ENCODE measurements at regions not wholly inside any gene's neighbourhood (a gene's known extent, or its start where the extent isn't known, plus 50 kb on each side); places are given as distances from the start of the nearest gene placed in this dataset.

DNA sequence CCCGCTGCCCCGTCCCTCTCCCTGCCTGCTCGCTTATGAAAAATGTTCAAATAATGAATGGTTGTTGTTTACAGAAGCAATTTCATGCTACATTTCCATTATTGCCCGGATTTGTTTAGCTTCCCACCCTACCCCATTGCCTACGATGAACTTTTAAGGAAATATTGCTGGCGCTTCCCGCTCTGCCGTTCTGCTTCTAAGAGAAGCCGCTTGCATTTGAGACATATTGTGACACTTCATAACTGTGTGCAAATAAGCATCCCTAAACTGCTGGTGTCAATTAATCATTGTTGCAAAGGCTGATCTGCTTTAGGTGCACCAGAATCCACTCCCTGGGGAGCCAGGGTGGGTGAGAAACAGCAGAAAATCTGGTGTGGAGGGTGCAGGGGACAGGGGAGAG lies 52.3 kb upstream of the LMO1 start:
- no peak overlapping the region for H3K4me3 ChIP-seq
- H3K9me3 ChIP-seq (ENCODE audit: low read depth): no peaks in the 10 kb centered on the region
- no peak overlapping the region for H3K4me2 ChIP-seq
- H3K79me2 ChIP-seq: no peaks in the 10 kb centered on the region
- H3K9me2 ChIP-seq (replicated peaks; ENCODE audit: insufficient read depth): no peaks in the 10 kb centered on the region
- DNase-seq (ENCODE audit: low spot score): no peak
- WGBS (ENCODE audit: low lambda C conversion rate, missing lambda C conversion rate): 86% methylated on average over 8 of the region's 9 CpGs
- no peak overlapping the region for H3K27ac ChIP-seq
- TF ChIP-seq, protein P1, sequence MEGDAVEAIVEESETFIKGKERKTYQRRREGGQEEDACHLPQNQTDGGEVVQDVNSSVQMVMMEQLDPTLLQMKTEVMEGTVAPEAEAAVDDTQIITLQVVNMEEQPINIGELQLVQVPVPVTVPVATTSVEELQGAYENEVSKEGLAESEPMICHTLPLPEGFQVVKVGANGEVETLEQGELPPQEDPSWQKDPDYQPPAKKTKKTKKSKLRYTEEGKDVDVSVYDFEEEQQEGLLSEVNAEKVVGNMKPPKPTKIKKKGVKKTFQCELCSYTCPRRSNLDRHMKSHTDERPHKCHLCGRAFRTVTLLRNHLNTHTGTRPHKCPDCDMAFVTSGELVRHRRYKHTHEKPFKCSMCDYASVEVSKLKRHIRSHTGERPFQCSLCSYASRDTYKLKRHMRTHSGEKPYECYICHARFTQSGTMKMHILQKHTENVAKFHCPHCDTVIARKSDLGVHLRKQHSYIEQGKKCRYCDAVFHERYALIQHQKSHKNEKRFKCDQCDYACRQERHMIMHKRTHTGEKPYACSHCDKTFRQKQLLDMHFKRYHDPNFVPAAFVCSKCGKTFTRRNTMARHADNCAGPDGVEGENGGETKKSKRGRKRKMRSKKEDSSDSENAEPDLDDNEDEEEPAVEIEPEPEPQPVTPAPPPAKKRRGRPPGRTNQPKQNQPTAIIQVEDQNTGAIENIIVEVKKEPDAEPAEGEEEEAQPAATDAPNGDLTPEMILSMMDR (IDR thresholded peaks at IDR 0.05; ENCODE audit: poor library complexity): no peak
- no peak for TF ChIP-seq EZH2 (IDR thresholded peaks at IDR 0.05; ENCODE audit: borderline replicate concordance)
- TF ChIP-seq EZH2phosphoT487 (IDR thresholded peaks at IDR 0.05; ENCODE audit: low read depth, severe bottlenecking, unreplicated experiment): no peak
- H3K36me3 ChIP-seq (replicated peaks; ENCODE audit: insufficient read depth, low read depth): no peaks in the 10 kb centered on the region
- H4K20me1 ChIP-seq (ENCODE audit: insufficient read depth, poor library complexity, severe bottlenecking): no peaks in the 10 kb centered on the region
- peaks cover 6% of the 10 kb centered on the region for H3K27me3 ChIP-seq
- H3K4me1 ChIP-seq (ENCODE audit: insufficient read depth): no peaks in the 10 kb centered on the region
- H2AFZ ChIP-seq: no peak overlapping the region

DNA sequence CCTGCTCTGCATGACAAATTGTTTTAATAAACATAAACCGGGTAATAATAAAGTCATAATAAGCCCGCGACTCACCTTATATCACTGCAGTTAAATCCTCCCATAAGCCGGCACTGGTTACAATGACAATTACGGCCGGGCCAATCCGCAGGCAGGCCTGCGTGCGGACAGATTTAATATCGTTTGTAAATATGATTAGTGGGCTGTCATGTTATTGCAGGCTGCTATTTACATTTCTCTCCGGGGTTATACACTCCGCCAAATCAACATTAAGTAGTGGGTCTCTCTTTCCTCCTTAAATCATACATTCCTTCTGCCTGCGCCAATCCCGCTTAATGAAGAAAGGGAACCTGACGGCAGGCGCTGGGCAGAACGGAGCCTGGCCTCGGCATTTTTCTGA lies 51.8 kb upstream of the LMO1 start:
- Histone ChIP-seq H3K27me3 (peaks cover 6% of the 10 kb centered on the region), H3K27ac (no peak overlapping the region), H4K20me1 (ENCODE audit: insufficient read depth, poor library complexity, severe bottlenecking) (no peaks in the 10 kb centered on the region), H3K9me3 (ENCODE audit: low read depth) (no peaks in the 10 kb centered on the region), H3K9me2 (replicated peaks; ENCODE audit: insufficient read depth) (no peaks in the 10 kb centered on the region), H3K4me2 (no peak overlapping the region), H3K36me3 (replicated peaks; ENCODE audit: insufficient read depth, low read depth) (no peaks in the 10 kb centered on the region), H2AFZ (no peak overlapping the region), H3K4me1 (ENCODE audit: insufficient read depth) (no peaks in the 10 kb centered on the region), H3K79me2 (no peaks in the 10 kb centered on the region), H3K4me3 (no peak overlapping the region)
- 70% methylated on average over 18 of the region's 18 CpGs for WGBS (ENCODE audit: low lambda C conversion rate, missing lambda C conversion rate)
- no peak for DNase-seq (ENCODE audit: low spot score)
- TF ChIP-seq EZH2phosphoT487 (IDR thresholded peaks at IDR 0.05; ENCODE audit: low read depth, severe bottlenecking, unreplicated experiment): no peak
- TF ChIP-seq, protein P1 (IDR thresholded peaks at IDR 0.05; ENCODE audit: poor library complexity): no peak
- no peak for TF ChIP-seq EZH2 (IDR thresholded peaks at IDR 0.05; ENCODE audit: borderline replicate concordance)

DNA sequence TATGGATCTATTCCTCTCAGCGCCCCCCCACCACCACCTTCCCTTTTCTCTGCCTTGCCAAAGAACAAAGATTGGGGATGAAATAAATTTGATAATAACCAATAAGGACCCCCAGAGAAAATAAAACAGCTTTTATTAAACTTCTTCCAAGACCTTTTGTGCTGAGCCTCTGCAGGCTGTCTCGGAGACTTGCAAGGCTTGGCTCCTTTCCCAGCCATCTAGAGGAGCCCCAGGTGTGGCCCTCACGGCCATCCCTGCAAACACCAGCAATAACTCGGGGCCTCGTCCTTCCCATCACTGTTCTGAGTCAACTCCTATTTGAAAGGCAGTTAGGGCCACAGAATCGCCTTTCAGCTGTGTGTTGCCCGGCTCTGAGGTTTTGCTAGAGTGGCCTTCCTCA lies 51.2 kb upstream of the LMO1 start:
- no peaks in the 10 kb centered on the region for H3K9me2 ChIP-seq (replicated peaks; ENCODE audit: insufficient read depth)
- no peak for DNase-seq (ENCODE audit: low spot score)
- H2AFZ ChIP-seq: no peak overlapping the region
- no peaks in the 10 kb centered on the region for H3K36me3 ChIP-seq (replicated peaks; ENCODE audit: insufficient read depth, low read depth)
- H4K20me1 ChIP-seq (ENCODE audit: insufficient read depth, poor library complexity, severe bottlenecking): no peaks in the 10 kb centered on the region
- H3K9me3 ChIP-seq (ENCODE audit: low read depth): no peaks in the 10 kb centered on the region
- 79% methylated on average over 7 of the region's 7 CpGs for WGBS (ENCODE audit: low lambda C conversion rate, missing lambda C conversion rate)
- TF ChIP-seq EZH2 (IDR thresholded peaks at IDR 0.05; ENCODE audit: borderline replicate concordance) (no peak), EZH2phosphoT487 (IDR thresholded peaks at IDR 0.05; ENCODE audit: low read depth, severe bottlenecking, unreplicated experiment) (no peak)
- TF ChIP-seq, protein P1 (IDR thresholded peaks at IDR 0.05; ENCODE audit: poor library complexity): no peak
- H3K27me3 ChIP-seq: peaks cover 6% of the 10 kb centered on the region
- no peaks in the 10 kb centered on the region for H3K4me1 ChIP-seq (ENCODE audit: insufficient read depth)
- no peak overlapping the region for H3K4me3 ChIP-seq
- no peak overlapping the region for H3K27ac ChIP-seq
- H3K4me2 ChIP-seq: no peak overlapping the region
- H3K79me2 ChIP-seq: no peaks in the 10 kb centered on the region

All from hepatocyte (in vitro differentiated cells).